Kidney epithelial cell (primary cell): ENCODE measurements at regions not wholly inside any gene's neighbourhood (a gene's known extent, or its start where the extent isn't known, plus 50 kb on each side); places are given as distances from the start of the nearest gene placed in this dataset.

Experiments used
- DNase-seq: peaks from one replicate; pipeline ENCODE4 v3.0.0-alpha.2; 2010; ENCODE audit warnings: low read depth
- H3K27me3 ChIP-seq: 2 replicates; pipeline ENCODE4 v1.6.0; 2011; ENCODE audit warnings: low read length; ENCODE audit not compliant: control insufficient read depth, insufficient read depth
- H3K36me3 ChIP-seq: 2 replicates; pipeline ENCODE4 v1.5.1; 2011; ENCODE audit warnings: low read length; ENCODE audit not compliant: control insufficient read depth, insufficient read depth
- H3K4me3 ChIP-seq: 2 replicates; pipeline ENCODE4 v1.5.1; 2011; ENCODE audit warnings: low read depth, mild to moderate bottlenecking, control low read depth, low read length
- TF ChIP-seq, protein P1 (sequence below): IDR thresholded peaks from 2 replicates; pipeline ENCODE4 v1.5.1; 2011; ENCODE audit warnings: mild to moderate bottlenecking, moderate library complexity, low read length, control low read depth, inconsistent platforms; ENCODE audit not compliant: insufficient read depth, poor library complexity, severe bottlenecking

DNA sequence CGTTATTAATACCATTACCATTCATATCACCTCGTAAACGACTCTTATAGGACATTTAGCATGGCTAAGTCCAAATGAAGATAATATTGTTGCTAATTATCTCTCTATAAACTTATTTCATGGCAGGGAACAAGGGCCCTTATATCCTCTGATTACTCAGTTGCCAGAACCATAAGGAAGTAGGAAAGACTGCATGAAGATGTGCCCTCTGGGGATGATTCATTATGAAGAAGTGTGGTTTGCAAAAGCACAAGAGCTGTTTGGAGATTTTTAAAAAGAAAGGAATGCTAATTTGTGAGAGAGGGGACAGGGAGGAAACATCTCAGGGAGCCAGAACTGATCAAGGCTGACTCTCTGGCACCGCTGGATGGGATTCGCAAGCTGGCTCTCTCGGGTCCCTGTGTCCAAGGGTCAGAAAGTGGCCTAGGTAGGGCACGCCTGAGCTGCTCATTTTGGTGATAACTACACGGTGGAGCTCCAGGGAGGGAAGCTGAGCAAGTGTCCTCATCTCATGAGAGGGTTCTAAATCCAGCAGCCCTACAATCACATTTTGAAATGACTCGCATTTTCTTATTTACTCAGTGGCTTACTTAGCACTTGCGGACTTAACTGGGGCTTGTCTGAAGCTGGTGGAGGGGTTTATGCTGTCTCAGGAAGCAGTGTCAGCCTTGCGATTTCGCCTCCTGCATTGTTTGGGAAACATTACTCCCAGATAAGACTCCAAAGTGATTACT, 136.8 kb downstream of the C5orf15 start:
- H3K27me3 ChIP-seq: no peaks in the 10 kb centered on the region
- DNase-seq: no peak
- H3K4me3 ChIP-seq: no peak overlapping the region
- H3K36me3 ChIP-seq: no peaks in the 10 kb centered on the region
- TF ChIP-seq, protein P1, sequence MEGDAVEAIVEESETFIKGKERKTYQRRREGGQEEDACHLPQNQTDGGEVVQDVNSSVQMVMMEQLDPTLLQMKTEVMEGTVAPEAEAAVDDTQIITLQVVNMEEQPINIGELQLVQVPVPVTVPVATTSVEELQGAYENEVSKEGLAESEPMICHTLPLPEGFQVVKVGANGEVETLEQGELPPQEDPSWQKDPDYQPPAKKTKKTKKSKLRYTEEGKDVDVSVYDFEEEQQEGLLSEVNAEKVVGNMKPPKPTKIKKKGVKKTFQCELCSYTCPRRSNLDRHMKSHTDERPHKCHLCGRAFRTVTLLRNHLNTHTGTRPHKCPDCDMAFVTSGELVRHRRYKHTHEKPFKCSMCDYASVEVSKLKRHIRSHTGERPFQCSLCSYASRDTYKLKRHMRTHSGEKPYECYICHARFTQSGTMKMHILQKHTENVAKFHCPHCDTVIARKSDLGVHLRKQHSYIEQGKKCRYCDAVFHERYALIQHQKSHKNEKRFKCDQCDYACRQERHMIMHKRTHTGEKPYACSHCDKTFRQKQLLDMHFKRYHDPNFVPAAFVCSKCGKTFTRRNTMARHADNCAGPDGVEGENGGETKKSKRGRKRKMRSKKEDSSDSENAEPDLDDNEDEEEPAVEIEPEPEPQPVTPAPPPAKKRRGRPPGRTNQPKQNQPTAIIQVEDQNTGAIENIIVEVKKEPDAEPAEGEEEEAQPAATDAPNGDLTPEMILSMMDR: no peak

DNA sequence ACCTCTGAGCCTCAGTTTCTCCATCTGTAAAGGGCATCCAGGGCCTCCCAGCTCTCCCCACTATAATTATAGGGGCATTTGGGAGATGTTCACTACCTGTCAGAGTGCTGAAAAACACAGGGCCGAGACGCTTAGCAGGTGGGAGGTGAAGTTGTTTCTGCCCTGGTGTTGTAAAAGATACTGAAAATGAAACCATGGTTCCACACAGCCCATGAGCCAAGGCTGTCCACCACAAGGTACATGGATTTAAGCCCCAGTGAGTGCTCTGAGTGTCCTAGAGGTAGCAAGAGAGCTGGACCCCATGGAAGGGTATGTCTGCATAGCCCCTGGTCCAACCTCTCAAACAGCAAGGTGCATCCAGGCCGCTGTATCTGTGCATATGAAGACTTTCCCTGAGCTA, 137.5 kb downstream of the C5orf15 start:
- DNase-seq: no peak
- TF ChIP-seq, protein P1: no peak

DNA sequence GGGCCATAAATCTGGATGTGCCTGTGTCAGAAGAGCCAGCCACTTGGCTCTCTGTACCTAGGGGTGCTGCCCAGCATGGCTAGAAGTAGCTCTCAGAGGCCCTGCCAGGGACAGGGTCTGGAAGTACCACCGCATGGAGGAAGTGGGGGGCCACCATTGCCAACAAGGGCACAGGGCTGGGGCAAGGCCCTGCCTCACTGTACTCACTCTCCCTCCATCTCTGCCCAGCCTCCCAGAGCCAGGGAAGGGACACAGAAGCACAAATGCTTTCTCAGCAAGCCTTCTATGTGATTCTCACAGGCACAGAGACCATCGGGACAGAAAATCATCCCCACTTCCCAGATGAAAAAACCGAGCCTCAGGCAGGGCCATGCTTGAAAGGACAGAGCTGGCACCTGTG, 138.1 kb downstream of the C5orf15 start:
- H3K36me3 ChIP-seq: no peaks in the 10 kb centered on the region
- TF ChIP-seq, protein P1: no peak
- no peak for DNase-seq
- H3K27me3 ChIP-seq: no peaks in the 10 kb centered on the region
- H3K4me3 ChIP-seq: no peak overlapping the region

More for the DNA sequence above, 137.5 kb downstream of the C5orf15 start:
- Histone ChIP-seq H3K36me3 (no peaks in the 10 kb centered on the region), H3K27me3 (no peaks in the 10 kb centered on the region), H3K4me3 (no peak overlapping the region)

DNA sequence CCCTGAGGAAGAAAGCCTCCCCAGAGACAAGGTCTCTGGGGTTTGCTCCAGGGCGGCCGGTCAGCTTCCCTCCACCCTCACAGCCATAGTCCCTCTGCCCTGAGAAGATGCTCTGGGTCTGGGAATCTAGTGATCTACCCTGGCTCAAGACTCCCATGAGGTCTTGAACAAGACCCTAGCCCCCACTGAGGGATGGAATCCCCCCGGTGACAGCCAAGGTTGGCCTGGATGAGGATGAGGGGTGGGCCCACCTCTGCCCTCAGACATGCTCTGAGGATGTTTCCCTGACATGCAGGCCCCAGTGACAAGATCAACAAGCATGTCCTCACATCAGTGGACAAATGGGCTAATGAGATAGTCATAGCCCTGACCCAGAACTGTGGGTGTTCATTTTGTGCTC, 138.6 kb downstream of the C5orf15 start:
- H3K27me3 ChIP-seq: no peaks in the 10 kb centered on the region
- H3K36me3 ChIP-seq: no peaks in the 10 kb centered on the region
- TF ChIP-seq, protein P1: no peak
- no peak for DNase-seq
- H3K4me3 ChIP-seq: no peak overlapping the region

- Histone ChIP-seq H3K4me3 (no peak overlapping the region), H3K36me3 (no peaks in the 10 kb centered on the region), H3K27me3 (no peaks in the 10 kb centered on the region)
- DNase-seq: no peak
- TF ChIP-seq, protein P1: no peak
Measured at GRCh38 chr5:133828722-133829121, 139.7 kb downstream of the C5orf15 start.

DNA sequence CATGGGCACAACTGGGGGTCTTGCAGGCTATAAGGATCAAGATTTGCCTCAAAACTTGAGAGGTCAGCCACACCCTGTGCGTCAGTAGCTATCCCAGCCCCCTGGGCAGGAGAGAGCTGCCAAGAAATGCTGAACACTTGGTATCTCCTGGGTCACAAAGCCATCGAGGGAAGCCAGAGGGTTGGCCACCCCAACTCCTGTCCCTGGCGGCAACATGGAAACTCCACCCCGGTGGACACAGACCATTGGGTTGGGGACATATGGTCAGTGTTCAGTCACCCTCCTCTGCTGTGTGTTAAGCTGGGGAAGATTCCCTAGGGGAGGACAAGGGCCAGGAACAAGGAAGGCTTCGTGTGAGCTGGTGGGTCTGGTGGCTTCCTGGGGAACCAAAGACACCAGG, 140.6 kb downstream of the C5orf15 start:
- no peaks in the 10 kb centered on the region for H3K27me3 ChIP-seq
- no peak for DNase-seq
- TF ChIP-seq, protein P1: no peak
- H3K36me3 ChIP-seq: no peaks in the 10 kb centered on the region
- no peak overlapping the region for H3K4me3 ChIP-seq
